ENCODE measurements at regions not wholly inside any gene's neighbourhood (a gene's known extent, or its start where the extent isn't known, plus 50 kb on each side); places are given as distances from the start of the nearest gene placed in this dataset.
"Not testable (repeated sequence)": the region's sequence is repeated elsewhere in the genome, so short reads cannot be mapped to it uniquely, and the experiment has no call there.

- no peak overlapping the region for H3K4me3 ChIP-seq
- H3K36me3 ChIP-seq (ENCODE audit: insufficient read depth, low read length), result no peaks in the 10 kb centered on the region
- H3K27ac ChIP-seq, result no peak overlapping the region
- no peaks in the 10 kb centered on the region for H3K9me3 ChIP-seq (ENCODE audit: low read depth, low read length)
- no peak overlapping the region for H3K9ac ChIP-seq (ENCODE audit: insufficient read length)
- no peak for TF ChIP-seq POLR2AphosphoS5 (IDR thresholded peaks at IDR 0.05; ENCODE audit: borderline replicate concordance, low read depth, low read length)
- TF ChIP-seq FOXP2 (optimal IDR thresholded peaks at IDR 0.05; ENCODE audit: control extremely low read depth, extremely low read length, insufficient read depth), result no peak
- no peak for TF ChIP-seq EZH2 (IDR thresholded peaks at IDR 0.05)
- DNase-seq (ENCODE audit: low read depth, low spot score), result no peak
Measured at GRCh38 chr11:122405547-122406341, 249.8 kb upstream of the UBASH3B start.

GRCh38 chr11:122404571-122404970 is 251.0 kb upstream of the UBASH3B start:
- no peaks in the 10 kb centered on the region for H3K36me3 ChIP-seq (ENCODE audit: insufficient read depth, low read length)
- no peak overlapping the region for H3K27ac ChIP-seq
- no peak for DNase-seq (ENCODE audit: low read depth, low spot score)
- no peaks in the 10 kb centered on the region for H3K9me3 ChIP-seq (ENCODE audit: low read depth, low read length)
- no peak overlapping the region for H3K4me3 ChIP-seq
- TF ChIP-seq POLR2AphosphoS5 (IDR thresholded peaks at IDR 0.05; ENCODE audit: borderline replicate concordance, low read depth, low read length), result no peak
- TF ChIP-seq EZH2 (IDR thresholded peaks at IDR 0.05), result no peak
- no peak for TF ChIP-seq FOXP2 (optimal IDR thresholded peaks at IDR 0.05; ENCODE audit: control extremely low read depth, extremely low read length, insufficient read depth)
- no peak overlapping the region for H3K9ac ChIP-seq (ENCODE audit: insufficient read length)

DNA sequence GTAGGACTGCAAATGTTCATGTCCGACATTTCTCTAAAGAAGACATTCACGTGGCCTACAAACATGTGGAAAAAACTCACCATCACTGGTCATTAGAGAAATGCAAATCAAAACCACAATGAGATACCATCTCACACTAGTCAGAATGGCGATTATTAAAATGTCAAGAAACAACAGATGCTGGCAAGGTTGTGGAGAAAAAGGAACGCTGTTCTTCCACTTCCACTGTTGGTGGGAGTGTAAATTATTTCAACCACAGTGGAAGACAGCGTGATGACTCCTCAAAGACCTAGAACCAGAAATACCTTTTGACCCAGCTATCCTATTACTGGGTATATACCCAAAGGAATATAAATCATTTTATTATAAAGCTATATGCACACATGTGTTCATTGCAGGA is 253.9 kb upstream of the UBASH3B start:
- H3K9ac ChIP-seq (ENCODE audit: insufficient read length); H3K27ac ChIP-seq; H3K9me3 ChIP-seq (ENCODE audit: low read depth, low read length); H3K36me3 ChIP-seq (ENCODE audit: insufficient read depth, low read length); H3K4me3 ChIP-seq; DNase-seq (ENCODE audit: low read depth, low spot score): not testable (repeated sequence)

- H3K4me3 ChIP-seq, result no peak overlapping the region
- H3K36me3 ChIP-seq (ENCODE audit: insufficient read depth, low read length), result no peaks in the 10 kb centered on the region
- H3K27ac ChIP-seq, result no peak overlapping the region
- H3K9ac ChIP-seq (ENCODE audit: insufficient read length), result no peak overlapping the region
- H3K9me3 ChIP-seq (ENCODE audit: low read depth, low read length), result no peaks in the 10 kb centered on the region
- TF ChIP-seq FOXP2 (optimal IDR thresholded peaks at IDR 0.05; ENCODE audit: control extremely low read depth, extremely low read length, insufficient read depth), result no peak
- TF ChIP-seq EZH2 (IDR thresholded peaks at IDR 0.05), result no peak
- no peak for TF ChIP-seq POLR2AphosphoS5 (IDR thresholded peaks at IDR 0.05; ENCODE audit: borderline replicate concordance, low read depth, low read length)
- DNase-seq (ENCODE audit: low read depth, low spot score), result no peak
Measured at GRCh38 chr11:122399375-122399774, 256.1 kb upstream of the UBASH3B start.

DNA sequence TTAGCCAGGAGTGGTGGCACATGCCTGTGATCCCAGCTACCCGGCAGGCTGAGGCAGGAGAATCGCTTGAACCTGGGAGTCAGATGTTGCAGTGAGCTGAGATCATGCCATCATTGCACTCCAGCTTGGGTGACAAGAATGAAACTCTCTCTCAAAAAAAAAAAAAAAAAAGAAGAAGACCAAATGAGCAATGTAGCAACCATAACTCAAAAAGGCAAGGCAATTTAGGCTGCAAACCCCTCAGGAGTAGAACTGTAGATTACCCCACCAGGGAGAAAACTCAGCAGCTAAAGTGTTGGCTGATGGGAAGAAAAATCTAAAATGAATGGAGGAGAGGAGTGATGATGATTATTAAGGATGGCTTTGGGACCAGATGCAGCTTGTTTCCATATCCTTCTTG is 256.7 kb upstream of the UBASH3B start:
- no peaks in the 10 kb centered on the region for H3K9me3 ChIP-seq (ENCODE audit: low read depth, low read length)
- H3K4me3 ChIP-seq, result no peak overlapping the region
- no peak overlapping the region for H3K27ac ChIP-seq
- no peak for DNase-seq (ENCODE audit: low read depth, low spot score)
- H3K36me3 ChIP-seq (ENCODE audit: insufficient read depth, low read length), result no peaks in the 10 kb centered on the region
- TF ChIP-seq EZH2 (IDR thresholded peaks at IDR 0.05) (no peak), FOXP2 (optimal IDR thresholded peaks at IDR 0.05; ENCODE audit: control extremely low read depth, extremely low read length, insufficient read depth) (no peak)
- H3K9ac ChIP-seq (ENCODE audit: insufficient read length), result no peak overlapping the region

- TF ChIP-seq EZH2 (IDR thresholded peaks at IDR 0.05), result no peak
- TF ChIP-seq POLR2AphosphoS5 (IDR thresholded peaks at IDR 0.05; ENCODE audit: borderline replicate concordance, low read depth, low read length), result no peak
- TF ChIP-seq FOXP2 (optimal IDR thresholded peaks at IDR 0.05; ENCODE audit: control extremely low read depth, extremely low read length, insufficient read depth), result no peak
- Histone ChIP-seq H3K27ac (no peak overlapping the region), H3K9ac (ENCODE audit: insufficient read length) (no peak overlapping the region), H3K4me3 (no peak overlapping the region), H3K9me3 (ENCODE audit: low read depth, low read length) (no peaks in the 10 kb centered on the region), H3K36me3 (ENCODE audit: insufficient read depth, low read length) (no peaks in the 10 kb centered on the region)
- DNase-seq (ENCODE audit: low read depth, low spot score), result no peak
Measured at GRCh38 chr11:122398167-122398566, 257.4 kb upstream of the UBASH3B start.

GRCh38 chr11:122395282-122395681 is 260.2 kb upstream of the UBASH3B start:
- DNase-seq (ENCODE audit: low read depth, low spot score), result no peak
- H3K36me3 ChIP-seq (ENCODE audit: insufficient read depth, low read length), result no peaks in the 10 kb centered on the region
- no peaks in the 10 kb centered on the region for H3K9me3 ChIP-seq (ENCODE audit: low read depth, low read length)
- H3K4me3 ChIP-seq, result no peak overlapping the region
- H3K27ac ChIP-seq, result no peak overlapping the region
- no peak overlapping the region for H3K9ac ChIP-seq (ENCODE audit: insufficient read length)
- TF ChIP-seq EZH2 (IDR thresholded peaks at IDR 0.05), result no peak
- TF ChIP-seq FOXP2 (optimal IDR thresholded peaks at IDR 0.05; ENCODE audit: control extremely low read depth, extremely low read length, insufficient read depth), result no peak
- no peak for TF ChIP-seq POLR2AphosphoS5 (IDR thresholded peaks at IDR 0.05; ENCODE audit: borderline replicate concordance, low read depth, low read length)

GRCh38 chr11:122394313-122394712 is 261.2 kb upstream of the UBASH3B start:
- TF ChIP-seq EZH2 (IDR thresholded peaks at IDR 0.05), result no peak
- no peak for TF ChIP-seq POLR2AphosphoS5 (IDR thresholded peaks at IDR 0.05; ENCODE audit: borderline replicate concordance, low read depth, low read length)
- no peak for TF ChIP-seq FOXP2 (optimal IDR thresholded peaks at IDR 0.05; ENCODE audit: control extremely low read depth, extremely low read length, insufficient read depth)
- Histone ChIP-seq H3K9me3 (ENCODE audit: low read depth, low read length) (no peaks in the 10 kb centered on the region), H3K36me3 (ENCODE audit: insufficient read depth, low read length) (no peaks in the 10 kb centered on the region), H3K27ac (no peak overlapping the region), H3K4me3 (no peak overlapping the region), H3K9ac (ENCODE audit: insufficient read length) (no peak overlapping the region)
- DNase-seq (ENCODE audit: low read depth, low spot score), result no peak

DNA sequence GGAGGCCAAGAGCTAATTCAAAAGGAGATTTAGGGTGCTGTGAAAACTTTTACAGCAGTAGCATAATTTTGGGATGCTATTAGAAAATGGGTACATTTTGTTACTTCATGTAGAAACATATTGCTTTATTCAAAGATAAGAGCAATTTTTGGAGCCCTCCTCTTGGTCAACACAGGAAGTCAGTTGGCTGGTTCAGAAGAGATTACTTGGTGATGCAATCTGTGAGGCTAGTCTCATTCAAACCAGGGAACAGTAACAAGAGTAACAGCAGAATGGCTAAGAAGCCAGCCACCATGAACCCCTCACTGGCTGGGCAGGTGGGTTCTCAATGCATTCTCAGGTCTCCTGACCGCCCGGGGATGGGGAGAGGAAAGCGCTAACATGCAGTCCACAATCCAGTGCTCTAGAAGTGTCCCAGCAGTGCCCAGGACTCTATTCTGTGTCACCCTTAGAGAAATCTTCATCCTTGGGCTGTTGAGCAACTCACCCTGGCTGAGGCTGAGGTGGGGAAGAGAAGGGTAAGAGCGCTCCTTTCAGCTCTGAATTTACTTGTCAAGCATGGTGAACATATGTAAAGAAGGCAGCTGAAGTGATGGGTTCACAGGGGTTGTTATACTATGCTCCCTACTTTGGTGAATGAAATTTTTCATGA is 262.2 kb upstream of the UBASH3B start:
- Histone ChIP-seq H3K27ac (no peak overlapping the region), H3K9ac (ENCODE audit: insufficient read length) (no peak overlapping the region), H3K9me3 (ENCODE audit: low read depth, low read length) (no peaks in the 10 kb centered on the region), H3K36me3 (ENCODE audit: insufficient read depth, low read length) (no peaks in the 10 kb centered on the region), H3K4me3 (no peak overlapping the region)
- no peak for DNase-seq (ENCODE audit: low read depth, low spot score)
- TF ChIP-seq EZH2 (IDR thresholded peaks at IDR 0.05) (no peak), FOXP2 (optimal IDR thresholded peaks at IDR 0.05; ENCODE audit: control extremely low read depth, extremely low read length, insufficient read depth) (no peak), POLR2AphosphoS5 (IDR thresholded peaks at IDR 0.05; ENCODE audit: borderline replicate concordance, low read depth, low read length) (no peak)

Measured in SK-N-MC (cell line).